A549 (cell line): ENCODE measurements at regions not wholly inside any gene's neighbourhood (a gene's known extent, or its start where the extent isn't known, plus 50 kb on each side); places are given as distances from the start of the nearest gene placed in this dataset.

Source experiments
- ATAC-seq, 2 experiments: fragments of 200-7000 bp in 1 of 2; fragments of >200 bp in 1 of 2; cut with Nextera tagmentation in 1 of 2; cut with Tn5 transposase in 1 of 2; 3 replicates each; pipeline versions ENCODE4 v1.8.0 to v1.9.1; 2018 to 2020; ENCODE audit warnings: mild to moderate bottlenecking in 1 of 2, moderate library complexity in 1 of 2
- CTCF ChIA-PET: fragments of 300-600 bp; sonication (Branson Sonifier 250); formaldehyde crosslinking; extraction: SDS; loops from one replicate; lab custom pipeline; 2021; ENCODE audit warnings: antibody characterized with exemption, inconsistent platforms; lab: Yijun Ruan, JAX
- POLR2A ChIA-PET: fragments of 350-600 bp; formaldehyde crosslinking; extraction: SDS; loops from one replicate; lab custom pipeline; 2021; ENCODE audit warnings: antibody characterized with exemption, inconsistent platforms; lab: Yijun Ruan, JAX
- DNase-seq, 2 experiments: peaks; one replicate each; pipeline versions ENCODE4 v3.0.0 to v3.0.0-alpha.2; 2011 to 2016; ENCODE audit warnings: low read depth in 1 of 2, low spot score in 1 of 2
- FAIRE-seq: peaks from 2 replicates; lab custom pipeline; 2011; peaks lifted over from hg19 to GRCh38; lab: Jason Lieb, UNC
- H3K27ac ChIP-seq, 2 experiments: fragments of >200 bp; sonication (Bioruptor Twin); formaldehyde crosslinking; 3 replicates each; pipeline ENCODE4 v1.5.1; 2016 to 2017
- H3K4me1 ChIP-seq: fragments of >200 bp; sonication (Bioruptor Twin); formaldehyde crosslinking; 3 replicates; pipeline ENCODE4 v1.6.1; 2016
- H3K4me2 ChIP-seq: fragments of >200 bp; sonication (Bioruptor Twin); formaldehyde crosslinking; 3 replicates; pipeline ENCODE4 v1.6.1; 2016
- H3K4me3 ChIP-seq: fragments of >200 bp; sonication (Bioruptor Twin); formaldehyde crosslinking; 3 replicates; pipeline ENCODE4 v1.5.1; 2016
- H3K9me3 ChIP-seq: fragments of >200 bp; sonication (Bioruptor Twin); formaldehyde crosslinking; 3 replicates; pipeline ENCODE4 v1.6.1; 2016
- BCL3 ChIP-seq: fragments of >200 bp; sonication (Bioruptor Twin); formaldehyde crosslinking; IDR thresholded peaks from 3 replicates; pipeline ENCODE4 v1.6.1; 2016
- BHLHE40 ChIP-seq: IDR thresholded peaks from 2 replicates; pipeline ENCODE4 v1.6.1; 2012; ENCODE audit warnings: low read depth, low read length, inconsistent platforms
- CEBPB ChIP-seq, 2 experiments: fragments of >200 bp in 1 of 2; sonication (Bioruptor Twin) in 1 of 2; formaldehyde crosslinking in 1 of 2; IDR thresholded peaks; 2 replicates each; pipeline ENCODE4 v1.6.1; 2012 to 2016
- E2F6 ChIP-seq: IDR thresholded peaks from 2 replicates; pipeline ENCODE4 v1.6.1; 2012; ENCODE audit warnings: low read depth, borderline replicate concordance
- EHF ChIP-seq: fragments of 250-450 bp; sonication (Bioruptor Pico); IDR thresholded peaks from 2 replicates; pipeline ENCODE4 v1.5.0; 2020; ENCODE audit warnings: mild to moderate bottlenecking
- FOXS1 ChIP-seq: fragments of 250-450 bp; sonication (Bioruptor Pico); IDR thresholded peaks from 2 replicates; pipeline ENCODE4 v1.5.0; 2020; ENCODE audit warnings: mild to moderate bottlenecking, moderate library complexity
- KDM5A ChIP-seq: fragments of 200-600 bp; sonication (generic); IDR thresholded peaks from 2 replicates; pipeline ENCODE4 v1.6.1; 2016; ENCODE audit warnings: antibody characterized with exemption, mild to moderate bottlenecking
- MAFK ChIP-seq: fragments of 450-650 bp; IDR thresholded peaks from 2 replicates; pipeline ENCODE4 v1.6.1; 2014; ENCODE audit not compliant: partially characterized antibody
- MAZ ChIP-seq: fragments of 150-350 bp; IDR thresholded peaks from 2 replicates; pipeline ENCODE4 v1.6.1; 2014; ENCODE audit warnings: antibody characterized with exemption, low read depth, low read length, borderline replicate concordance
- MYC ChIP-seq: IDR thresholded peaks from 2 replicates; pipeline ENCODE4 v1.6.1; 2012; ENCODE audit warnings: mild to moderate bottlenecking, inconsistent platforms, low read length, improper control_type of control experiment, borderline replicate concordance
- NPAS2 ChIP-seq: fragments of 250-450 bp; sonication (Bioruptor Pico); IDR thresholded peaks from 2 replicates; pipeline ENCODE4 v1.8.0; 2022; ENCODE audit warnings: mild to moderate bottlenecking, moderate library complexity, borderline replicate concordance
- POLR2AphosphoS2 ChIP-seq: conservative IDR thresholded peaks from 2 replicates; pipeline ENCODE4 v1.6.1; 2012; ENCODE audit warnings: low read length, improper control_type of control experiment, inconsistent platforms
- RAD21 ChIP-seq, 2 experiments: fragments of >200 bp in 1 of 2; sonication (Bioruptor Twin) in 1 of 2; formaldehyde crosslinking in 1 of 2; IDR thresholded peaks in 1 of 2; conservative IDR thresholded peaks in 1 of 2; 2 replicates in 1 of 2; 3 replicates in 1 of 2; pipeline ENCODE4 v1.6.1; 2012 to 2018; ENCODE audit warnings: inconsistent platforms in 1 of 2
- RARB ChIP-seq: fragments of 250-450 bp; sonication (Bioruptor Pico); IDR thresholded peaks from 2 replicates; pipeline ENCODE4 v1.8.0; 2021; ENCODE audit warnings: mild to moderate bottlenecking, moderate library complexity
- RCOR1 ChIP-seq: fragments of 150-350 bp; IDR thresholded peaks from 2 replicates; pipeline ENCODE4 v1.6.1; 2014; ENCODE audit warnings: antibody characterized with exemption, low read length, low read depth
- RFX5 ChIP-seq: fragments of 450-650 bp; IDR thresholded peaks from 2 replicates; pipeline ENCODE4 v1.7.1; 2014; ENCODE audit warnings: antibody characterized with exemption, mild to moderate bottlenecking, moderate library complexity
- RNF2 ChIP-seq: fragments of 200-600 bp; sonication (generic); IDR thresholded peaks from 2 replicates; pipeline ENCODE4 v1.6.1; 2016; ENCODE audit warnings: low read depth, mild to moderate bottlenecking, antibody characterized with exemption, moderate library complexity, borderline replicate concordance
- TP53 ChIP-seq: fragments of 250-450 bp; sonication (Bioruptor Pico); IDR thresholded peaks from 2 replicates; pipeline ENCODE4 v1.5.0; 2021; ENCODE audit warnings: mild to moderate bottlenecking, moderate library complexity
- ZNF302 ChIP-seq: fragments of 250-450 bp; sonication (Bioruptor Pico); IDR thresholded peaks from 2 replicates; pipeline ENCODE4 v1.9.0; 2021; ENCODE audit warnings: inconsistent platforms, mild to moderate bottlenecking, moderate library complexity
- WGBS: methylation state at CpG from one replicate; pipeline ENCODE4 v1.1.6; 2017; ENCODE audit errors: missing lambda C conversion rate; 5-methylcytosine and 5-hydroxymethylcytosine counted together

GRCh38 chr2:139353874-139354273, 573.7 kb upstream of the NXPH2 start:
- TF ChIP-seq RNF2 (no peak), NPAS2 (CRISPR knock-in tag) (no peak), TP53 (CRISPR knock-in tag) (no peak), RCOR1 (no peak)
- DNase-seq, result no peak
- no peak overlapping the region for H3K4me3 ChIP-seq
- ChIA-PET POLR2A (no interaction called here), CTCF (no interaction called here)
- no peak for ATAC-seq
- H3K9me3 ChIP-seq, result no peaks in the 10 kb centered on the region
- no peaks in the 10 kb centered on the region for H3K4me1 ChIP-seq
- FAIRE-seq, result no peak
- H3K4me2 ChIP-seq, result no peak overlapping the region
- H3K27ac ChIP-seq, result no peak overlapping the region
- WGBS, result 10% methylated on average over 1 of the region's 1 CpG

GRCh38 chr2:139317259-139317658, 537.1 kb upstream of the NXPH2 start:
- H3K27ac ChIP-seq, result no peak overlapping the region
- POLR2A ChIA-PET, result no interaction called here
- no peak overlapping the region for H3K4me3 ChIP-seq
- no peak for TF ChIP-seq E2F6
- ATAC-seq (no peak), DNase-seq (no peak), FAIRE-seq (no peak)
- H3K9me3 ChIP-seq, result no peaks in the 10 kb centered on the region
- CTCF ChIA-PET, result no interaction called here
- H3K4me1 ChIP-seq, result no peaks in the 10 kb centered on the region
- WGBS, result 0% methylated on average over 1 of the region's 1 CpG
- no peak overlapping the region for H3K4me2 ChIP-seq

GRCh38 chr2:139314059-139314458, 533.9 kb upstream of the NXPH2 start:
- ATAC-seq (no peak), DNase-seq (no peak), FAIRE-seq (no peak)
- H3K9me3 ChIP-seq, result no peaks in the 10 kb centered on the region
- 41% methylated on average over 1 of the region's 1 CpG for WGBS
- H3K4me1 ChIP-seq, result no peaks in the 10 kb centered on the region
- ChIA-PET CTCF (no interaction called here), POLR2A (no interaction called here)
- no peak overlapping the region for H3K4me2 ChIP-seq
- no peak overlapping the region for H3K27ac ChIP-seq
- H3K4me3 ChIP-seq, result no peak overlapping the region
- TF ChIP-seq RCOR1, result no peak

GRCh38 chr2:139296672-139297209, 516.6 kb upstream of the NXPH2 start:
- H3K4me2 ChIP-seq, result no peak overlapping the region
- FAIRE-seq (no peak), DNase-seq (no peak), ATAC-seq (no peak)
- WGBS, result 0% methylated on average over 3 of the region's 3 CpGs
- no peak overlapping the region for H3K4me3 ChIP-seq
- TF ChIP-seq BHLHE40, result no peak
- no peak for TF ChIP-seq MAZ
- no peak for TF ChIP-seq MYC
- TF ChIP-seq MAFK, result no peak
- TF ChIP-seq RAD21 (conservative IDR thresholded peaks at IDR 0.05 in 1 of 2, IDR thresholded peaks at IDR 0.05 in 1 of 2), result no peak
- no peak for TF ChIP-seq POLR2AphosphoS2
- no peak for TF ChIP-seq FOXS1
- TF ChIP-seq BCL3, result no peak
- TF ChIP-seq RFX5, result no peak
- TF ChIP-seq ZNF302 (CRISPR knock-in tag), result no peak
- no peak for TF ChIP-seq CEBPB (IDR thresholded peaks at IDR 0.05)
- no peak for TF ChIP-seq RARB (CRISPR knock-in tag)
- TF ChIP-seq KDM5A, result no peak
- no peak for TF ChIP-seq EHF (CRISPR knock-in tag)
- H3K9me3 ChIP-seq, result no peaks in the 10 kb centered on the region
- ChIA-PET POLR2A (no interaction called here), CTCF (interaction anchor here (0.7 kb wide), 1 partner anchor 24 kb away, joined by 3 read pairs; no protein-coding TSS in a partner anchor)
- H3K27ac ChIP-seq, result no peak overlapping the region
- no peaks in the 10 kb centered on the region for H3K4me1 ChIP-seq
